HepG2 (cell line): ENCODE measurements at regions not wholly inside any gene's neighbourhood (a gene's known extent, or its start where the extent isn't known, plus 50 kb on each side); places are given as distances from the start of the nearest gene placed in this dataset.

Source experiments
- EZH2 ChIP-seq: conservative IDR thresholded peaks from 2 replicates; pipeline ENCODE4 v1.6.1; 2012; ENCODE audit warnings: mild to moderate bottlenecking, low read depth, low read length, moderate library complexity
- MAZ ChIP-seq, 2 experiments: sonication (generic) in 1 of 2; formaldehyde crosslinking in 1 of 2; IDR thresholded peaks; 2 replicates each; pipeline versions ENCODE4 v1.5.0 to v1.6.1; 2012 to 2020; ENCODE audit warnings: low read depth in 2 of 2, mild to moderate bottlenecking in 2 of 2, borderline replicate concordance in 1 of 2, improper control_type of control experiment in 1 of 2, low read length in 1 of 2, missing genetic modification reagents in 1 of 2, moderate library complexity in 1 of 2
- PREB ChIP-seq: sonication (generic); formaldehyde crosslinking; IDR thresholded peaks from 2 replicates; pipeline ENCODE4 v1.4.0; 2020; ENCODE audit warnings: missing genetic modification reagents
- TAF1 ChIP-seq: sonication (generic); formaldehyde crosslinking; IDR thresholded peaks from 2 replicates; pipeline ENCODE4 v1.4.0; 2020; ENCODE audit warnings: missing genetic modification reagents
- TCF7L2 ChIP-seq: IDR thresholded peaks from 2 replicates; pipeline ENCODE4 v1.6.1; 2011; ENCODE audit warnings: mild to moderate bottlenecking, low read depth, low read length, moderate library complexity
- ZFP1 ChIP-seq: IDR thresholded peaks from 2 replicates; pipeline ENCODE4 v1.6.1; 2016
- ZNF180 ChIP-seq: sonication (generic); formaldehyde crosslinking; IDR thresholded peaks from 2 replicates; pipeline ENCODE4 v1.4.0; 2020; ENCODE audit warnings: low read depth, missing genetic modification reagents, borderline replicate concordance

- TF ChIP-seq TCF7L2 (no peak), MAZ (IDR thresholded peaks at IDR 0.05; ENCODE audit: borderline replicate concordance, low read depth, low read length) (no peak), MAZ (CRISPR knock-in tag; IDR thresholded peaks at IDR 0.05; ENCODE audit: low read depth) (no peak), PREB (CRISPR knock-in tag) (no peak), TAF1 (CRISPR knock-in tag) (no peak), EZH2 (no peak), ZNF180 (CRISPR knock-in tag) (no peak), ZFP1 (no peak)
Observed at GRCh38 chr5:107072967-107073366, 597.8 kb downstream of the EFNA5 start.
